ENCODE measurements at regions not wholly inside any gene's neighbourhood (a gene's known extent, or its start where the extent isn't known, plus 50 kb on each side); places are given as distances from the start of the nearest gene placed in this dataset.

GRCh38 chr2:128710729-128711128 is 392.1 kb upstream of the HS6ST1 start:
- H3K27ac ChIP-seq = no peak overlapping the region
- intact Hi-C loops (cut with DNase I) = no loop called here
- TF ChIP-seq CTCF (IDR thresholded peaks at IDR 0.05) = no peak
- no peak overlapping the region for H3K4me3 ChIP-seq
- peaks cover 10% of the 10 kb centered on the region for H3K9me3 ChIP-seq
- whole genome bisulfite sequencing, 3 donors = 76 to 88% (median 83%) methylated on average over 2 of the region's 2 CpGs
- no peaks in the 10 kb centered on the region for H3K4me1 ChIP-seq
- ATAC-seq (no peak), DNase-seq (no peak)
- no peaks in the 10 kb centered on the region for H3K36me3 ChIP-seq (ENCODE audit: insufficient read depth in 1 of 2, low read depth in 1 of 2)
- H3K27me3 ChIP-seq (ENCODE audit: insufficient read depth in 3 of 3, low read length in 2 of 3) = peaks cover 0 to 3% (median 0%) of the 10 kb centered on the region in 3 donors

- 58 to 73% (median 64%) methylated on average over 4 of the region's 4 CpGs for WGBS, 3 donors
- Histone ChIP-seq H3K27me3 (ENCODE audit: insufficient read depth in 3 of 3, low read length in 2 of 3) (peaks cover 0 to 11% (median 1%) of the 10 kb centered on the region in 3 donors), H3K4me3 (no peak overlapping the region), H3K9me3 (no peaks in the 10 kb centered on the region), H3K4me1 (no peaks in the 10 kb centered on the region), H3K27ac (no peak overlapping the region), H3K36me3 (ENCODE audit: insufficient read depth in 1 of 2, low read depth in 1 of 2) (no peaks in the 10 kb centered on the region)
- no peak for DNase-seq
- no peak for ATAC-seq
- TF ChIP-seq CTCF (IDR thresholded peaks at IDR 0.05) = no peak
- intact Hi-C loops (cut with DNase I) = no loop called here
Measured at GRCh38 chr2:128714285-128714684, 395.6 kb upstream of the HS6ST1 start.

GRCh38 chr2:128714851-128715312 is 396.2 kb upstream of the HS6ST1 start:
- H3K4me3 ChIP-seq = no peak overlapping the region
- no peaks in the 10 kb centered on the region for H3K36me3 ChIP-seq (ENCODE audit: insufficient read depth in 1 of 2, low read depth in 1 of 2)
- no peaks in the 10 kb centered on the region for H3K4me1 ChIP-seq
- DNase-seq (no peak), ATAC-seq (no peak)
- H3K27me3 ChIP-seq (ENCODE audit: insufficient read depth in 3 of 3, low read length in 2 of 3) = peaks cover 0 to 11% (median 1%) of the 10 kb centered on the region in 3 donors
- WGBS, 3 donors = 75 to 91% (median 78%) methylated on average over 6 of the region's 6 CpGs
- intact Hi-C loops (cut with DNase I) = no loop called here
- no peaks in the 10 kb centered on the region for H3K9me3 ChIP-seq
- no peak for TF ChIP-seq CTCF (IDR thresholded peaks at IDR 0.05)
- H3K27ac ChIP-seq = no peak overlapping the region

GRCh38 chr2:128715360-128715759 is 396.7 kb upstream of the HS6ST1 start:
- no peak overlapping the region for H3K4me3 ChIP-seq
- ATAC-seq = no peak
- DNase-seq = no peak
- no peak for TF ChIP-seq CTCF (IDR thresholded peaks at IDR 0.05)
- 64 to 73% (median 68%) methylated on average over 7 of the region's 7 CpGs for WGBS, 3 donors
- H3K9me3 ChIP-seq = no peaks in the 10 kb centered on the region
- peaks cover 0 to 11% (median 1%) of the 10 kb centered on the region in 3 donors for H3K27me3 ChIP-seq (ENCODE audit: insufficient read depth in 3 of 3, low read length in 2 of 3)
- H3K4me1 ChIP-seq = no peaks in the 10 kb centered on the region
- intact Hi-C loops (cut with DNase I) = no loop called here
- no peak overlapping the region for H3K27ac ChIP-seq
- H3K36me3 ChIP-seq (ENCODE audit: insufficient read depth in 1 of 2, low read depth in 1 of 2) = no peaks in the 10 kb centered on the region

GRCh38 chr2:128716299-128716721 is 397.6 kb upstream of the HS6ST1 start:
- 61 to 70% (median 70%) methylated on average over 8 of the region's 8 CpGs for WGBS, 3 donors
- no peak for TF ChIP-seq CTCF (IDR thresholded peaks at IDR 0.05)

More at GRCh38 chr2:128716299-128716721, 397.6 kb upstream of the HS6ST1 start:
- H3K27me3 ChIP-seq (ENCODE audit: insufficient read depth in 3 of 3, low read length in 2 of 3) = peaks cover 0 to 11% (median 1%) of the 10 kb centered on the region in 3 donors
- H3K9me3 ChIP-seq = peaks cover 5% of the 10 kb centered on the region
- H3K27ac ChIP-seq = no peak overlapping the region
- DNase-seq = no peak
- H3K4me1 ChIP-seq = no peaks in the 10 kb centered on the region
- H3K4me3 ChIP-seq = no peak overlapping the region
- H3K36me3 ChIP-seq (ENCODE audit: insufficient read depth in 1 of 2, low read depth in 1 of 2) = no peaks in the 10 kb centered on the region
- intact Hi-C loops (cut with DNase I) = no loop called here
- ATAC-seq = no peak

Data from psoas muscle (tissue), 7 donors.